Prostate gland (tissue), 2 donors: ENCODE measurements at regions not wholly inside any gene's neighbourhood (a gene's known extent, or its start where the extent isn't known, plus 50 kb on each side); places are given as distances from the start of the nearest gene placed in this dataset.

Experiments
- CTCF ChIP-seq, 4 experiments: fragments of 200-600 bp in 2 of 4; fragments of 450-650 bp in 2 of 4; sonication (generic) in 2 of 4; IDR thresholded peaks; 1 replicate in 3 of 4; 2 replicates in 1 of 4; pipeline ENCODE4 v1.5.1; 2016 to 2019; ENCODE audit warnings: antibody characterized with exemption in 4 of 4, mild to moderate bottlenecking in 2 of 4, moderate library complexity in 2 of 4
- POLR2A ChIP-seq: fragments of 450-650 bp; IDR thresholded peaks from one replicate; pipeline ENCODE4 v1.6.1; 2016; ENCODE audit warnings: antibody characterized with exemption, mild to moderate bottlenecking
- POLR2AphosphoS5 ChIP-seq: sonication (generic); formaldehyde crosslinking; IDR thresholded peaks from one replicate; pipeline ENCODE4 v1.6.1; 2017; ENCODE audit warnings: antibody characterized with exemption

- TF ChIP-seq CTCF (IDR thresholded peaks at IDR 0.05) (no peak), POLR2AphosphoS5 (no peak), POLR2A (no peak)
Measured at GRCh38 chr4:11338956-11339782, 89.5 kb downstream of the HS3ST1 start.
